Neural cell (in vitro differentiated cells): ENCODE measurements at regions not wholly inside any gene's neighbourhood (a gene's known extent, or its start where the extent isn't known, plus 50 kb on each side); places are given as distances from the start of the nearest gene placed in this dataset.

Source experiments
- H2AFZ ChIP-seq: fragments of 200-600, 300-800 bp; sonication (generic), shearing (Covaris generic); 2 replicates; pipeline ENCODE4 v1.6.0; 2014; ENCODE audit warnings: low read depth, mild to moderate bottlenecking, antibody characterized with exemption, low read length, moderate library complexity
- H3F3A ChIP-seq: fragments of 200-600 bp; shearing (Covaris generic); 2 replicates; pipeline ENCODE4 v1.6.1; 2016; ENCODE audit warnings: mild to moderate bottlenecking, moderate library complexity, mixed read lengths, antibody characterized with exemption, low read length; ENCODE audit not compliant: insufficient read depth, poor library complexity, severe bottlenecking
- H3K27ac ChIP-seq: fragments of 200-600, 300-800 bp; sonication (generic), shearing (Covaris generic); 2 replicates; pipeline ENCODE4 v1.5.1; 2014; ENCODE audit warnings: mild to moderate bottlenecking, low read length, moderate library complexity
- H3K27me3 ChIP-seq: fragments of 300-800, 200-600 bp; sonication (generic), shearing (Covaris generic); 2 replicates; pipeline ENCODE4 v1.6.0; 2014; ENCODE audit warnings: mild to moderate bottlenecking, low read depth, low read length, moderate library complexity; ENCODE audit not compliant: insufficient read depth
- H3K36me3 ChIP-seq: fragments of 300-800, 200-600 bp; sonication (generic), shearing (Covaris generic); 2 replicates; pipeline ENCODE4 v1.5.1; 2014; ENCODE audit warnings: mild to moderate bottlenecking, antibody characterized with exemption, low read length, moderate library complexity; ENCODE audit not compliant: insufficient read depth
- H3K4me2 ChIP-seq: fragments of 300-800, 200-600 bp; sonication (generic), shearing (Covaris generic); 2 replicates; pipeline ENCODE4 v1.6.0; 2014; ENCODE audit warnings: mild to moderate bottlenecking, low read length
- H3K4me3 ChIP-seq: fragments of 300-800, 200-600 bp; sonication (generic), shearing (Covaris generic); 2 replicates; pipeline ENCODE4 v1.5.1; 2014; ENCODE audit warnings: mild to moderate bottlenecking, low read length, moderate library complexity
- H3K79me2 ChIP-seq: fragments of 200-600 bp; shearing (Covaris generic); replicated peaks from 2 replicates; pipeline ENCODE4 v1.6.0; 2014; ENCODE audit warnings: mild to moderate bottlenecking, low read length, moderate library complexity; ENCODE audit not compliant: insufficient read depth
- H3K9ac ChIP-seq: fragments of 300-800, 200-600 bp; sonication (generic), shearing (Covaris generic); 2 replicates; pipeline ENCODE4 v1.6.1; 2016; ENCODE audit warnings: mild to moderate bottlenecking, low read length, mixed read lengths
- H3K9me2 ChIP-seq: fragments of 200-600 bp; shearing (Covaris generic); 2 replicates; pipeline ENCODE4 v1.6.1; 2016; ENCODE audit warnings: mild to moderate bottlenecking, low read length, mixed read lengths; ENCODE audit not compliant: insufficient read depth
- H3K9me3 ChIP-seq: fragments of 200-600, 300-800 bp; sonication (generic), shearing (Covaris generic); 2 replicates; pipeline ENCODE4 v1.6.1; 2016; ENCODE audit warnings: mild to moderate bottlenecking, mixed run types, low read length, moderate library complexity, mixed read lengths
- H4K20me1 ChIP-seq: fragments of 200-600 bp; shearing (Covaris generic); 2 replicates; pipeline ENCODE4 v1.6.1; 2016; ENCODE audit warnings: mild to moderate bottlenecking, mixed run types; ENCODE audit not compliant: insufficient read depth
- CTCF ChIP-seq: fragments of 450-650 bp; IDR thresholded peaks from 2 replicates; pipeline ENCODE4 v1.5.1; 2014; ENCODE audit warnings: antibody characterized with exemption, mild to moderate bottlenecking, moderate library complexity; ENCODE audit not compliant: poor library complexity, severe bottlenecking
- EP300 ChIP-seq: fragments of 450-650 bp; conservative IDR thresholded peaks from 2 replicates; pipeline ENCODE4 v1.6.1; 2014; ENCODE audit warnings: antibody characterized with exemption, mild to moderate bottlenecking, moderate library complexity; ENCODE audit not compliant: poor library complexity, severe bottlenecking
- EZH2 ChIP-seq: fragments of 200-600, 300-800 bp; shearing (Covaris generic), sonication (generic); IDR thresholded peaks from 2 replicates; pipeline ENCODE4 v1.6.1; 2014; ENCODE audit warnings: antibody characterized with exemption, low read length, borderline replicate concordance, mild to moderate bottlenecking; ENCODE audit not compliant: insufficient read depth, poor library complexity, severe bottlenecking
- MXI1 ChIP-seq: fragments of 450-650 bp; conservative IDR thresholded peaks from 2 replicates; pipeline ENCODE4 v1.6.1; 2014; ENCODE audit warnings: antibody characterized with exemption, mild to moderate bottlenecking; ENCODE audit not compliant: poor library complexity, severe bottlenecking
- POLR2AphosphoS5 ChIP-seq: IDR thresholded peaks from 2 replicates; pipeline ENCODE4 v1.6.1; 2012
- RAD21 ChIP-seq: fragments of 450-650 bp; conservative IDR thresholded peaks from 2 replicates; pipeline ENCODE4 v1.6.1; 2014; ENCODE audit warnings: antibody characterized with exemption, mild to moderate bottlenecking, moderate library complexity
- REST ChIP-seq: IDR thresholded peaks from 2 replicates; pipeline ENCODE4 v1.6.1; 2012; ENCODE audit warnings: borderline replicate concordance
- SMC3 ChIP-seq: fragments of 450-650 bp; conservative IDR thresholded peaks from 2 replicates; pipeline ENCODE4 v1.6.1; 2014; ENCODE audit warnings: antibody characterized with exemption, mild to moderate bottlenecking, moderate library complexity; ENCODE audit not compliant: poor library complexity
- TAF1 ChIP-seq: IDR thresholded peaks from 2 replicates; pipeline ENCODE4 v1.6.1; 2012; ENCODE audit warnings: low read depth

- Histone ChIP-seq H3K4me3 (no peak overlapping the region), H3K9me2 (no peaks in the 10 kb centered on the region), H2AFZ (no peak overlapping the region), H3K27ac (no peak overlapping the region), H3K4me2 (no peak overlapping the region), H3F3A (no peaks in the 10 kb centered on the region), H3K27me3 (no peaks in the 10 kb centered on the region), H3K79me2 (no peaks in the 10 kb centered on the region), H3K9ac (no peak overlapping the region), H3K36me3 (no peaks in the 10 kb centered on the region), H4K20me1 (no peaks in the 10 kb centered on the region), H3K9me3 (peaks cover 9% of the 10 kb centered on the region)
- no peak for TF ChIP-seq EP300
- no peak for TF ChIP-seq REST
- no peak for TF ChIP-seq RAD21
- TF ChIP-seq EZH2 = no peak
These were observed 241.0 kb upstream of the MSX2 start for GRCh38 chr5:174483411-174483810.

- no peaks in the 10 kb centered on the region for H3K79me2 ChIP-seq
- H3K9ac ChIP-seq = no peak overlapping the region
- no peak overlapping the region for H3K27ac ChIP-seq
- TF ChIP-seq POLR2AphosphoS5 (no peak), EP300 (no peak), TAF1 (no peak), MXI1 (no peak), REST (no peak), RAD21 (no peak), SMC3 (no peak), CTCF (no peak), EZH2 (no peak)
- no peak overlapping the region for H3K4me2 ChIP-seq
- H3K9me3 ChIP-seq = no peaks in the 10 kb centered on the region
- no peak overlapping the region for H3K4me3 ChIP-seq
- no peaks in the 10 kb centered on the region for H4K20me1 ChIP-seq
- no peaks in the 10 kb centered on the region for H3F3A ChIP-seq
- H3K27me3 ChIP-seq = no peaks in the 10 kb centered on the region
- H2AFZ ChIP-seq = no peak overlapping the region
- no peaks in the 10 kb centered on the region for H3K36me3 ChIP-seq
- H3K9me2 ChIP-seq = no peaks in the 10 kb centered on the region
These were observed 235.2 kb upstream of the MSX2 start for GRCh38 chr5:174489215-174489614.
